WERI-Rb-1 (cell line): ENCODE measurements at regions not wholly inside any gene's neighbourhood (a gene's known extent, or its start where the extent isn't known, plus 50 kb on each side); places are given as distances from the start of the nearest gene placed in this dataset.

ENCODE experiments used
- DNase-seq: peaks from one replicate; pipeline ENCODE4 v3.0.0-alpha.2; 2020
- H3K27ac ChIP-seq: fragments of 250-450 bp; sonication (Bioruptor Pico); 2 replicates; pipeline ENCODE4 v1.5.1; 2020; ENCODE audit warnings: mild to moderate bottlenecking, moderate library complexity
- H3K27me3 ChIP-seq: fragments of 250-450 bp; sonication (Bioruptor Pico); 2 replicates; pipeline ENCODE4 v1.5.1; 2021; ENCODE audit warnings: mild to moderate bottlenecking, low read depth, moderate library complexity; ENCODE audit not compliant: insufficient read depth, severe bottlenecking
- H3K36me3 ChIP-seq: fragments of 250-450 bp; sonication (Bioruptor Pico); 2 replicates; pipeline ENCODE4 v1.5.1; 2020; ENCODE audit warnings: mild to moderate bottlenecking, moderate library complexity
- H3K4me3 ChIP-seq: 2 replicates; pipeline ENCODE4 v1.5.1; 2011; ENCODE audit warnings: low read depth, mild to moderate bottlenecking, control low read depth, low read length
- H3K9me3 ChIP-seq: fragments of 250-450 bp; sonication (Bioruptor Pico); 2 replicates; pipeline ENCODE4 v1.5.1; 2021; ENCODE audit warnings: mild to moderate bottlenecking, moderate library complexity; ENCODE audit not compliant: severe bottlenecking
- TF ChIP-seq, protein P1 (sequence below): IDR thresholded peaks from 2 replicates; pipeline ENCODE4 v1.5.1; 2011; ENCODE audit warnings: low read depth, mild to moderate bottlenecking, control low read depth, inconsistent platforms, low read length

DNA sequence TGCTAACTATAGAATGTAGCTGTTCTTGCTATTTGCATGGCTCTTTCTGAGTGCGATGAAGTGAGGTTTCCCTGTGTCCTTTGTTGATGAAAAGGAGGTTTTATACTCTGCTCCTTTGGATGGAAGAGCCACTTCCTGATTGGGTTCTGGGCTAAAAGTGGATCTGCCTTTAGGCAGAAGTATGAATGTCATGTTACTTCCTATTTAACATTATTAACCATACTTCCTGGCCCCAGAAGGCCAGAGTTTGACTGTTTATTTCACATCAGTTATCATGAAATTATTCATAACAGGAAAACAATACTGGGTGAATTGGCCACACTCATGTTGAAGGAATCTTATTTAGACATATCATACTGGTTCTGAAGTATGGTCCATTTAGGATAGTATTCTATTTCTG is 386.2 kb downstream of the PCDH7 start:
- DNase-seq: no peak
- Histone ChIP-seq H3K36me3 (no peaks in the 10 kb centered on the region), H3K27ac (no peak overlapping the region), H3K4me3 (no peak overlapping the region), H3K27me3 (no peaks in the 10 kb centered on the region), H3K9me3 (no peaks in the 10 kb centered on the region)
- TF ChIP-seq, protein P1, sequence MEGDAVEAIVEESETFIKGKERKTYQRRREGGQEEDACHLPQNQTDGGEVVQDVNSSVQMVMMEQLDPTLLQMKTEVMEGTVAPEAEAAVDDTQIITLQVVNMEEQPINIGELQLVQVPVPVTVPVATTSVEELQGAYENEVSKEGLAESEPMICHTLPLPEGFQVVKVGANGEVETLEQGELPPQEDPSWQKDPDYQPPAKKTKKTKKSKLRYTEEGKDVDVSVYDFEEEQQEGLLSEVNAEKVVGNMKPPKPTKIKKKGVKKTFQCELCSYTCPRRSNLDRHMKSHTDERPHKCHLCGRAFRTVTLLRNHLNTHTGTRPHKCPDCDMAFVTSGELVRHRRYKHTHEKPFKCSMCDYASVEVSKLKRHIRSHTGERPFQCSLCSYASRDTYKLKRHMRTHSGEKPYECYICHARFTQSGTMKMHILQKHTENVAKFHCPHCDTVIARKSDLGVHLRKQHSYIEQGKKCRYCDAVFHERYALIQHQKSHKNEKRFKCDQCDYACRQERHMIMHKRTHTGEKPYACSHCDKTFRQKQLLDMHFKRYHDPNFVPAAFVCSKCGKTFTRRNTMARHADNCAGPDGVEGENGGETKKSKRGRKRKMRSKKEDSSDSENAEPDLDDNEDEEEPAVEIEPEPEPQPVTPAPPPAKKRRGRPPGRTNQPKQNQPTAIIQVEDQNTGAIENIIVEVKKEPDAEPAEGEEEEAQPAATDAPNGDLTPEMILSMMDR: no peak

- Histone ChIP-seq H3K27me3 (no peaks in the 10 kb centered on the region), H3K4me3 (no peak overlapping the region), H3K27ac (no peak overlapping the region), H3K9me3 (no peaks in the 10 kb centered on the region), H3K36me3 (no peaks in the 10 kb centered on the region)
- no peak for DNase-seq
- TF ChIP-seq, protein P1: no peak
Observed at GRCh38 chr4:31107362-31107761, 387.2 kb downstream of the PCDH7 start.

- no peak for DNase-seq
- Histone ChIP-seq H3K36me3 (no peaks in the 10 kb centered on the region), H3K27me3 (no peaks in the 10 kb centered on the region), H3K9me3 (no peaks in the 10 kb centered on the region), H3K4me3 (no peak overlapping the region), H3K27ac (no peak overlapping the region)
- TF ChIP-seq, protein P1: 0 out of 2 replicates have a peak, but pooled peaks have one; percentile 2
Observed at GRCh38 chr4:31108762-31109161, 388.6 kb downstream of the PCDH7 start.

- H3K27me3 ChIP-seq: no peaks in the 10 kb centered on the region
- TF ChIP-seq, protein P1: no peak
Observed at GRCh38 chr4:31111790-31112189, 391.6 kb downstream of the PCDH7 start.

DNA sequence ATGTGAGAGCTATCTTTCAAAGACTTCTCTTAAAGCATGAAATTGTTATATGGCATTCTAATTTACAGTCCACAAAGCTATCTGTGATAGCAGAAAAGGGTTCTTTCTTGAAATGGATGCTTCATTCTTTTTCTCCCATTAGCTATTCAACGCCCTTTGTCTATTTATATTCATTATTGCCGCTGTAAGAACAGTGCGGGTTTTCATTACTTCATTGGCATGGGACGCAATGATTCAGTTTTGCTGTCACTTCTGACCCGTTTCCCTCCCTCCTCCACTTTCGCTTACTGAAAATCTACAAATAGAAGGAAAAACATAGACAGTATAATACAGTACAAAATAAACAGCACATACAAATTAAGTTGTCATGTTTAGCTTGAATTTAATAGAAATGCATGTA is 394.6 kb downstream of the PCDH7 start:
- Histone ChIP-seq H3K27ac (no peak overlapping the region), H3K36me3 (no peaks in the 10 kb centered on the region), H3K4me3 (no peak overlapping the region), H3K9me3 (no peaks in the 10 kb centered on the region), H3K27me3 (no peaks in the 10 kb centered on the region)
- no peak for DNase-seq
- TF ChIP-seq, protein P1: no peak

More at GRCh38 chr4:31111790-31112189, 391.6 kb downstream of the PCDH7 start:
- Histone ChIP-seq H3K27ac (no peak overlapping the region), H3K4me3 (no peak overlapping the region), H3K36me3 (no peaks in the 10 kb centered on the region), H3K9me3 (no peaks in the 10 kb centered on the region)
- DNase-seq: no peak

DNA sequence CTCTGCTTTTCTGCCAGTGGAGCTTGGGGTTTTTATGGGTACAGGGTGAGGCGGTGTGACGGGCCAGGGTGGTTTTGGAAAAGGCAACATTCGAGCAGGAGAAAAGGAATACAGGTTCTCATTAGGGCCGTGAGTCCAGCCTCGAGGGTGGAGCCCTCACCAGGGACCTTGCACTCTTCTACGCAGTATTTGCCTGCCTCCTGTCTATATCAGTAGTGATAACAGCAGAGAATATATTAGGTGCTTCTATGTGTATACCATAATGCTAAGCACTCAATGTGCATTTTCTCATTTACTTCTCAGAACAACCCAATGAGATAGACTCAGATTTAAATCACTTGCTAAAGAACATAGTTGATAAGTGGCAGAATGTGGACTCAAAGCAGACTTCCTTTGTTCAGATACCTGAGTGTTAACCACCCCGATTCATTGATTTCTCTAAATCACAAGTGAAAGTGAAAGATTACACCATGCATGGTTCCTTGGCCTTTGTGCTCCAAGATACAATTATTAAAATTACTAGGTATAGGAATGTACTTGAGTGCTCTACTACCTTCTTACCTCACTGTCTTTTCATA is 403.9 kb downstream of the PCDH7 start:
- DNase-seq: no peak
- Histone ChIP-seq H3K27me3 (no peaks in the 10 kb centered on the region), H3K27ac (no peak overlapping the region), H3K9me3 (no peaks in the 10 kb centered on the region), H3K36me3 (no peaks in the 10 kb centered on the region), H3K4me3 (no peak overlapping the region)
- TF ChIP-seq, protein P1: no peak
